Mammary epithelial cell (primary cell): ENCODE measurements at regions not wholly inside any gene's neighbourhood (a gene's known extent, or its start where the extent isn't known, plus 50 kb on each side); places are given as distances from the start of the nearest gene placed in this dataset.

Source experiments
- EZH2 ChIP-seq: IDR thresholded peaks from 2 replicates; pipeline ENCODE4 v1.6.1; 2012; ENCODE audit warnings: low read length, inconsistent platforms, borderline replicate concordance
- TF ChIP-seq, protein P1 (sequence below), 2 donors: IDR thresholded peaks in 1 of 2; conservative IDR thresholded peaks in 1 of 2; 2 replicates each; pipeline ENCODE4 v1.5.1; 2011 to 2012; ENCODE audit warnings: inconsistent platforms in 2 of 2, low read length in 2 of 2, mild to moderate bottlenecking in 2 of 2, control low read depth in 1 of 2, low read depth in 1 of 2; ENCODE audit not compliant: insufficient read depth in 1 of 2; ENCODE audit errors: extremely low read depth in 1 of 2

DNA sequence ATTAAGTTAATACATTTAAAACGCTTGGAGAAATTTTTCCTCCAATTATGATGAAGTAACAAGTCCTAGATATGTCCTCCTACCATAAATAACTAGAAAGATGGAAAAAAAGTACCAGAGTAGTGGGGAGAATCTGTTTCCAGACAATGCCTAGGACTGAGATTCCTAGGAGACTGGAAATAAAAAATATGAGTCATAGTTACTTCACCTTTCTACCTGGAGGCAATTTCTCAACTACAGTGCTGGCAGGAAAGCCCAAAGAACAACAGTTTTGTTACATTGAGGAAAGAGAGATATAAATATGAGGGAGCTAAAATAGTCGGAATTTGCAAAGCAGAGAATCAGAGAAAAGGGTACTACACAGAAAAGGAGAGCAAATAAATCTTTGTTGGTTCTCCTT is 202.1 kb upstream of the ARHGAP42 start:
- TF ChIP-seq, protein P1, sequence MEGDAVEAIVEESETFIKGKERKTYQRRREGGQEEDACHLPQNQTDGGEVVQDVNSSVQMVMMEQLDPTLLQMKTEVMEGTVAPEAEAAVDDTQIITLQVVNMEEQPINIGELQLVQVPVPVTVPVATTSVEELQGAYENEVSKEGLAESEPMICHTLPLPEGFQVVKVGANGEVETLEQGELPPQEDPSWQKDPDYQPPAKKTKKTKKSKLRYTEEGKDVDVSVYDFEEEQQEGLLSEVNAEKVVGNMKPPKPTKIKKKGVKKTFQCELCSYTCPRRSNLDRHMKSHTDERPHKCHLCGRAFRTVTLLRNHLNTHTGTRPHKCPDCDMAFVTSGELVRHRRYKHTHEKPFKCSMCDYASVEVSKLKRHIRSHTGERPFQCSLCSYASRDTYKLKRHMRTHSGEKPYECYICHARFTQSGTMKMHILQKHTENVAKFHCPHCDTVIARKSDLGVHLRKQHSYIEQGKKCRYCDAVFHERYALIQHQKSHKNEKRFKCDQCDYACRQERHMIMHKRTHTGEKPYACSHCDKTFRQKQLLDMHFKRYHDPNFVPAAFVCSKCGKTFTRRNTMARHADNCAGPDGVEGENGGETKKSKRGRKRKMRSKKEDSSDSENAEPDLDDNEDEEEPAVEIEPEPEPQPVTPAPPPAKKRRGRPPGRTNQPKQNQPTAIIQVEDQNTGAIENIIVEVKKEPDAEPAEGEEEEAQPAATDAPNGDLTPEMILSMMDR (conservative IDR thresholded peaks at IDR 0.05 in 1 of 2, IDR thresholded peaks at IDR 0.05 in 1 of 2; ENCODE audit: extremely low read depth in 1 of 2, insufficient read depth in 1 of 2, low read depth in 1 of 2, low read length in 2 of 2): no peak
- no peak for TF ChIP-seq EZH2
